CD4-positive, alpha-beta T cell treated with Interleukin-15 for 4 hours (primary cell): ENCODE measurements at regions not wholly inside any gene's neighbourhood (a gene's known extent, or its start where the extent isn't known, plus 50 kb on each side); places are given as distances from the start of the nearest gene placed in this dataset.
"Not testable (repeated sequence)": the region's sequence is repeated elsewhere in the genome, so short reads cannot be mapped to it uniquely, and the experiment has no call there.

Source experiments
- DNase-seq: peaks from one replicate; pipeline ENCODE4 v3.0.0-alpha.2; 2020; ENCODE audit warnings: low spot score

DNA sequence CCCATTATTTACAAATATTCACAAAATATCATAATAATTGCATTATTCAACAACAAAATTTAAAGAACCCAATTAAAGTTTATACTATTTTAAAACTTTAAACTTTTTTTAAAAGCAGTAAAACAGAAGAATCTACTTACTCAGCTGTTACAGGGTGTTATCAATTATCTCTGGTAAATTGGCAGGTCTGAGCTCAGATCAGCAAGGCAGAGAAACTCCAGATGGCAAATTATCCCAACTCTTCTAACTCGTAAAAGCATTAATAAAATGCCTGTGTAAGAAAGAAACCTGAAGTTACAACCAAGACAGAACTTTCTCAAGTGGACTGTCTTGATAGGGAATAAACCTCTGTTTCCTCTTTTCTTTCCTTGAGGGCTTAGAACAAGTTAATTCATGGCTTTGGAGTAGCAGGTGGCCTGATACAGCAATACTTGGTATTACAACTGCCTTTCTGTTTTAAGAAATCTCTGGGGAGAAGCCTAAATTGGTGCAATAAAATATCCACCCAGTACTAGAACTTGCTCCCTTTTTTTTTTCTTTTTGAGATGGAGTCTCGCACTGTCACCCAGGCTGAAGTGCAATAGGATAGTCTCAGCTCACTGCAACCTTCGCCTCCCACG lies 275.3 kb upstream of the MKLN1 start:
- no peak for DNase-seq

DNA sequence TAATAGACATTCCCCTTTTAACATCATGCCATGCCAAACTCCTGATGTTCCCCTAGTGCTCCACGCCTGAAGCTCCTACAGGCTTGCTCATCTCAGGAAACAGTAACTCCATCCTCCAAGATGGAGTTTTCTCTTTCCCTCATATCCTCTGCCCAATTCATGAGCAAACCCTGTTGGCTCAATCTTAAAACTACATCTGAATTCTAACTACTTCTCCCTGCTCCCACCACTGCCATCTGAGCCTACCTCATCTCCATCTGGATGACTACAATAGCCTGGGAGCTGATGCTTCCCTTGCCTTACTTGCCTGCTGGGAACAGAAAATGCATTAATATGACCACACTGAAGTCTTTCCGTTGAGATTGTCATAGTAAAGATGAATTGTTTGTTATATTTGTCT lies 271.7 kb upstream of the MKLN1 start:
- no peak for DNase-seq

GRCh38 chr7:131057015-131057793 lies 270.5 kb upstream of the MKLN1 start:
- peak; percentile 67 for DNase-seq

DNA sequence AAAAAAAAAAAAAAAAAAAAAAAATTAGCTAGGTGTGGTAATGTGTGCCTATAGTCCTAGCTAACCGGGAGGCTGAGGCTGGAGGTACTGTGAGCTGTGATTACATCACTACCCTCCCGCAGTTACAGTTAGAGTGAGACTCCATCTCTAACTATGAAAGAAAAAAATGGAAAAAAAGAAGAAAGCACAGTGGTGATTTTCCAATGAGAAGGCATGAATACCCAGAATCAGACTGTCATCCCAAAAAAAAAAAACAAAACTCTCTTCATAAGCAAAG lies 269.9 kb upstream of the MKLN1 start:
- DNase-seq = peak; percentile 47

DNA sequence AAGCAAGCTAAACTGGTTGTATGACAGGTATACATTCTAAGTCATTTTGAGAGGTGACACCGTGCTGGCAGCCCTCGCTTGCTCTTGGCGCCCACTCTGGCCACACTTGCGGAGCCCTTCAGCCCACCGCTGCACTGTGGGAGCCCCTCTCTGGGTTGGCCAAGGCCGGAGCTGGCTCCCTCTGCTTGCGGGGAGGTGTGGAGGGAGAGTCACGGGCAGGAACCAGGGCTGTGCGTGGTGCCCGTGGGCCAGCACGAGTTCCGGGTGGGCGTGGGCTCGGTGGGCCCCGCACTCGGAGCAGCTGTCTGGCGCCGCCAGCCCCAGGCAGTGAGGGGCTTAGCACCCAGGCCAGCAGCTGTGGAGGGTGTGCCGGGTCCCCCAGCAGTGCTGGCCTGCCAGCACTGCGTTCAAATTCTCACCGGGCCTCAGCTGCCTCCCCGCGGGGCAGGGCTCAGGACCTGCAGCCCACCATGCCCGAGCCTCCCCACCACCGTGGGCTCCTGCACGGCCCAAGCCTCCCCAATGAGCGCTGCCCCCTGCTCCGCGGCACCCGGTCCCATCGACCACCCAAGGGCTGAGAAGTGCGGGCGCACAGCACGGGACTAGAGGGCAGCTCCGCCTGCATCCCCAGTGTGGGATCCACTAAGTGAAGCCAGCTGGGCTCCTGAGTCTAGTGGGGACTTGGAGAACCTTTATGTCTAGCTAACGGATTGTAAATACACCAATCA lies 269.0 kb upstream of the MKLN1 start:
- not testable (repeated sequence) for DNase-seq

DNA sequence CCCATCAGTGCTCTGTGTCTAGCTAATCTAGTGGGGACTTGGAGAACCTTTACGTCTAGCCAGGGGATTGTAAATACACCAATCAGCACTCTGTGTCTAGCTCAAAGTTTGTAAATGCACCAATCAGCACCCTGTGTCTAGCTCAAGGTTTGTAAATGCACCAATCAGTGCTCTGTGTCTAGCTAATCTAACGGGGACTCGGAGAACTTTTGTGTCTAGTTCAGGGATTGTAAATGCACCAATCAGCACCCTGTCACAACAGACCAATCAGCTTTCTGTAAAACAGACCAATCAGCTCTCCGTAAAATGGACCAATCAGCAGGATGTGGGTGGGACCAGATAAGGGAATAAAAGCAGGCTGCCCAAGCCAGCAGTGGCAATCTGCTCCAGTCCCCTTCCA lies 268.3 kb upstream of the MKLN1 start:
- DNase-seq = not testable (repeated sequence)

GRCh38 chr7:131061158-131061557 lies 266.5 kb upstream of the MKLN1 start:
- peak; percentile 23 for DNase-seq

DNA sequence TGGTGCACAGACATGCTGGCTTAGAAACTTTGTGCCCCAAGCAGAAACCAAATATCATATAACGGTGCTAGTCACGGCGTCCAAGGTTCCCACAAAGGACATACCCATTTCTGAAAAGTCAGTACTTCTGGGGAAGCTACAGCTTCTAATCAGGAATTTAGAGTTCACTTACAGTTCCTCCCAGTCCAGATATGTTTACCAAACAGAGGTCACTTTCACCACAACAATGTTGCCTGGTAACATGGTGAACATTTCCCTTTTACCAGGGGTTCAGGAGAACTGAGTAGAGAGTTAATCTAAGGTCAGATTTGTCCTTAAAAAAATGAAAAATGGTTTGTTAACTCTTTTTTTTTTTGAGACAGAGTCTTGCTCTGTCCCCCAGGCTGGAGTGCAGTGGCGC lies 265.9 kb upstream of the MKLN1 start:
- DNase-seq = no peak

DNA sequence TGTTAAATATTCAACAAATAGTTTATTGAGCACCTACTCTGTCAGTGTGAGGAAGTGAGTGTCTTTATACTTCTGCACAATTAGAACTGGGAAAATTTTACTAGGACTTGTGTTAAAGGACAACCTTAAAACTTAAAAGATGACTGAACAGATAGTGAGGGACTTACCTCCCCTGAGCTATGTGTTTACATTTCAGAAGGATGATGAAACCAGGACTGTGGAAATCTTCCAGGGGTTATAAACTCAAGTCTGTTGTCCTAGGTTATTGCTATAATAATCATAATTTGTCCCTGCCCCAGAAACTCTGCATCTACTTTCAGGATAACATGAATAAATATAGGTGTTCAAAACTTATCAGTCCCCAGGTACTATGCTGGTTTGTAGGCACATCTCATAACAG lies 261.0 kb upstream of the MKLN1 start:
- no peak for DNase-seq

GRCh38 chr7:131067220-131067619 lies 260.5 kb upstream of the MKLN1 start:
- no peak for DNase-seq

DNA sequence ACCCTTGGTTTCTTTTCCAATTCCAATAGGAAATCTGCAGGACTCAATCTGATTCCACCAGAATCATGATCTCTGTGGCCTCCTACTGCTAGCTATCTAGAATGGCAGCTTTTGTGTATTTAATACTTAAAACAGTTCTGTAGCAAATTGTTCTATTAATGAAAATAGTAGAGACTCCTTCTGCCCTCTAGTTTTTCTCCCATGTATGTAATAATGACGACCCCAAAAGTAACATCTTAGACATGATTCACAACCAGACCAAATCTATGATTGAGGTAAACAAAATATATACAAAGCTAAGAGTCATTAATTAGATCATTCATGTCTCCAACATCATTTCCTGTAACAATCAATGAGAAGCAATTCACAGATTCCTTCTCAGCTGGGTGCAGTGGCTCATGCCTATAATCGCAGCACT lies 259.1 kb upstream of the MKLN1 start:
- no peak for DNase-seq

- DNase-seq = peak; percentile 32
Observed at GRCh38 chr7:131071786-131072504, 255.7 kb upstream of the MKLN1 start.

- peak; percentile 22 for DNase-seq
Observed at GRCh38 chr7:131072505-131073091, 255.1 kb upstream of the MKLN1 start.

GRCh38 chr7:131074043-131074442 lies 253.6 kb upstream of the MKLN1 start:
- DNase-seq = no peak

GRCh38 chr7:131074585-131074984 lies 253.1 kb upstream of the MKLN1 start:
- DNase-seq = no peak

DNA sequence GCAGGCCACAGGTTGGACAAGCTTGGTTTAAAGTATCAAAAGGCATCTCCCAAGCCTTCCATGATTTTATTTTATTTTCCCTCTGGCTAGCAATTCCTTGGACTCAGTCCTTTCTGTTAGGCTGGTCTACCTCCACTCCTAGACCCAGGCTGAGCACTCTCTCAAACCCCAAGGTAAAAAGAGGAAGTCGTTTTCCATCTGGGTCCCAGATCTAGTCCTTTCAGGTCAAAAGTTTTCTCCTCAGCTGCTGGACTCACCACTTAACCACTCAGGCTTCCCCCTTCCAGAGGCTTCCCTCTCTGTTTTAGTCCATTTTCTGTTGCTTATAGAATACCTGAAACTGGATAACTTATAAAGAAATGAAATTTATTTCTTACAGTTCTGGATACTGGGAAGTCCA lies 252.3 kb upstream of the MKLN1 start:
- no peak for DNase-seq

DNA sequence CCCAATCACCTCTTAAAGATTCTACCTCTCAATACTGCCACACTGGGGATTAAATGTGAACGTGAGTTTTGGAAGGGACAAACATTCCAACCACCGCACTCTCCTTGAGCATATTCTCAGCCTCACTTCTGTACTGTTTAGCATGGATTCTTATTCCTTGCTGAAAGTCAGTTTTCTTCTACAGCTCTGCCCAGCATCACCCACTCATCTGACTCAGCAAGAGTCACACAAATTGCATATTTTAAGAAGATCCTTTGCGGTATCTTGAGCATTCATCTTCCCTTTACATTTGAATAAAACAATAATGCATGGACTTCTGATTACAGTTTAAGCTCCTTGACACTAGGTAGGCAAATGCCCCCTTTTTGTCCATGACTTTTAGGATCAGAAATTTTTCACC lies 251.6 kb upstream of the MKLN1 start:
- no peak for DNase-seq

- no peak for DNase-seq
Observed at GRCh38 chr7:131076711-131077181, 250.9 kb upstream of the MKLN1 start.

GRCh38 chr7:131077735-131078134 lies 249.9 kb upstream of the MKLN1 start:
- no peak for DNase-seq

DNA sequence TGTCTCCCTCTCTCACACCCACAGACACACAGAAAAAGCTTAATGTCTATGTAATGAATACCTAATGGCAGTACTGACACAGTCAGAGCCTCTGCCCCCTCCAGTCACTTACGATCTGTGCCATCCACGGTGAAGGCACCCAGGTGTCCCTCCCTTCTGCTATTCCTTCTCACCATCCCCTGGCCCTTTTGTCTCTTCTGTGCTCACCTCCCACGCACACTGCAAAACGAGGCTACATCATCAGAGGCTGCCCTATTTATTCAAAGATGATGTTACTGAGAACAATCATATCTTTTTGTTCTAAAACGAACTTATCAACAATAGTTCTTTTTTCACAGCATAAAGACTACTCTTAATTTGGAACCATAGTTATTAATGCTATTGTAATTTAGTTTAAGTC lies 246.9 kb upstream of the MKLN1 start:
- DNase-seq = no peak

GRCh38 chr7:131081308-131081707 lies 246.4 kb upstream of the MKLN1 start:
- DNase-seq = no peak

DNA sequence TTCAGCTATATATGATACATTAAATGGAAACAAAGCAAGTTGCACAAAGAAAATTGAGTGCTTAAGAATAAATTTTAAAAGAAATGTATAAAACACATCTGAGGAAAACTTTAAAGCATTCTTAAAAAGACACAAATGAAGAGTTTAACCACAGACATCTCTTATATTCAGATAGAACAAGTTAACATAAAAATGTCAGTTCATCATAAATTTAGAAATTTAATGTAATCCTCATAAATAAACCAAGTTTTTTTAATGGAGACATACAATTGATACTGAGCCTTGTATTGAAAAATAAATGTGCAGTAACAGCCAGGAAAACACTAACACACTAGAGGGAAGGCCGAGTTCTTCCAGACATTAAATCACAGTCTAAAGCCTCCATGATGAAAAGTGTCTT lies 243.9 kb upstream of the MKLN1 start:
- no peak for DNase-seq
